GM06990 (cell line): ENCODE measurements at regions not wholly inside any gene's neighbourhood (a gene's known extent, or its start where the extent isn't known, plus 50 kb on each side); places are given as distances from the start of the nearest gene placed in this dataset.

Source experiments
- DNase-seq: peaks from one replicate; pipeline ENCODE4 v3.0.0-alpha.2; 2011; ENCODE audit not compliant: insufficient read length; ENCODE audit errors: extremely low read depth
- H3K27me3 ChIP-seq: replicated peaks from 2 replicates; pipeline ENCODE4 v1.6.0; 2011; ENCODE audit warnings: low read length; ENCODE audit not compliant: control insufficient read depth, insufficient read depth
- H3K36me3 ChIP-seq: 2 replicates; pipeline ENCODE4 v1.5.1; 2011; ENCODE audit warnings: low read length; ENCODE audit not compliant: control insufficient read depth, insufficient read depth
- H3K4me3 ChIP-seq: replicated peaks from 2 replicates; pipeline ENCODE4 v1.5.1; 2011; ENCODE audit warnings: low read depth, mild to moderate bottlenecking, control low read depth, low read length
- TF ChIP-seq, protein P1 (sequence below): IDR thresholded peaks from 2 replicates; pipeline ENCODE4 v1.5.1; 2011; ENCODE audit warnings: low read length, control low read depth, mild to moderate bottlenecking, inconsistent platforms; ENCODE audit not compliant: insufficient read depth, poor library complexity, severe bottlenecking

DNA sequence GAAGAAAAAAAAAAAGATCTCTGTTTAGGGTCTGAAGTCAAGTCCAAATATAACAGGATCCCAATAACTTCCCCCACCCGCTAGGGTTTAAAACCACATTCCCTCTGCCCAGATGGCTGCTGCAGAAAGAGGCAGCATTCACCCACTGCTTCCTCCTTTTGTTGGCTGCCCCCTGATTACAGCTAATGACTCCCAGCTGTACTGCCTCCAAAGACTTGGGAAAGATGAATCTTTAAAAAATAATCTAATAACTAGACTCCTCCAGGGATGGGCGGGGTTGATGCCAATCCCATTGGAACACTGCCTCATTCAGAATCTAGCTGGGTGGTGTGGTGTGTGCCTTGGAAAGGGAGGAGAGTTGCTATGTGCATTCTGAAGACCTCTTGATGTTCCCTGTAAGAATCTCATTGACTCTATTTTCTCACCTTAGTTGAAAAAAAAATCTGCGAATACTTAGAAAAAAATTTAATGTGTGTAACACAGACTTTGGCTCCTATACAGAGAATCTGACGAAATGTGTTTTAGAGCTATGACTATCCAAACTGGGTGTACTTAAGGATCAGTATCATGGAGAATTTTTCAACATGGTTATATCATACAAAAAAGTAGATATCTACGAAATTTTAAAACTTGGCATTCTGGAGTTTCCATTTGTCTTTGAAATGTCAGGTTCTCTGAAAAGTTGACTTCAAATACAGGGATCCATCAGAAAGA lies 174.0 kb downstream of the RNF144B start:
- DNase-seq = no peak
- TF ChIP-seq, protein P1, sequence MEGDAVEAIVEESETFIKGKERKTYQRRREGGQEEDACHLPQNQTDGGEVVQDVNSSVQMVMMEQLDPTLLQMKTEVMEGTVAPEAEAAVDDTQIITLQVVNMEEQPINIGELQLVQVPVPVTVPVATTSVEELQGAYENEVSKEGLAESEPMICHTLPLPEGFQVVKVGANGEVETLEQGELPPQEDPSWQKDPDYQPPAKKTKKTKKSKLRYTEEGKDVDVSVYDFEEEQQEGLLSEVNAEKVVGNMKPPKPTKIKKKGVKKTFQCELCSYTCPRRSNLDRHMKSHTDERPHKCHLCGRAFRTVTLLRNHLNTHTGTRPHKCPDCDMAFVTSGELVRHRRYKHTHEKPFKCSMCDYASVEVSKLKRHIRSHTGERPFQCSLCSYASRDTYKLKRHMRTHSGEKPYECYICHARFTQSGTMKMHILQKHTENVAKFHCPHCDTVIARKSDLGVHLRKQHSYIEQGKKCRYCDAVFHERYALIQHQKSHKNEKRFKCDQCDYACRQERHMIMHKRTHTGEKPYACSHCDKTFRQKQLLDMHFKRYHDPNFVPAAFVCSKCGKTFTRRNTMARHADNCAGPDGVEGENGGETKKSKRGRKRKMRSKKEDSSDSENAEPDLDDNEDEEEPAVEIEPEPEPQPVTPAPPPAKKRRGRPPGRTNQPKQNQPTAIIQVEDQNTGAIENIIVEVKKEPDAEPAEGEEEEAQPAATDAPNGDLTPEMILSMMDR = no peak

DNA sequence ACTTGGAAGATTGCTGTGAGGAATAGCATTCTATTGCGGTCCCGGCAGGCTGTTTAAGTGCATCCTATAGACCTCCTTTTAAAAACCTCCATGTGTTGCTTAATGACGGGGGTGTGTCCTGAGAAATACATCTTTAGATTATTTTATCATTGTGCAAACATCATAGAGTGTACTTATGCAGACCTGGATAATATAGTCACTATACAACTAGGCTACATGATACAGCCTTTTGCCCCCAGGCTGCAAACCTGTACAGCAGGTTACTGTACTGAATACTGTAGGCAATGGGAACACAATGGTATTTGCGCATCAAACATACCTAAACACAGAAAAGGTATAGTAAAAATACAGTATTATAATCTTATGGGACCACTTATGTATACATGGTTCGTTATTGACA lies 175.6 kb downstream of the RNF144B start:
- Histone ChIP-seq H3K27me3 (no peaks in the 10 kb centered on the region), H3K36me3 (no peaks in the 10 kb centered on the region), H3K4me3 (no peak overlapping the region)
- no peak for DNase-seq
- TF ChIP-seq, protein P1 = no peak

More for the DNA sequence above, 174.0 kb downstream of the RNF144B start:
- Histone ChIP-seq H3K27me3 (no peaks in the 10 kb centered on the region), H3K36me3 (no peaks in the 10 kb centered on the region), H3K4me3 (no peak overlapping the region)

DNA sequence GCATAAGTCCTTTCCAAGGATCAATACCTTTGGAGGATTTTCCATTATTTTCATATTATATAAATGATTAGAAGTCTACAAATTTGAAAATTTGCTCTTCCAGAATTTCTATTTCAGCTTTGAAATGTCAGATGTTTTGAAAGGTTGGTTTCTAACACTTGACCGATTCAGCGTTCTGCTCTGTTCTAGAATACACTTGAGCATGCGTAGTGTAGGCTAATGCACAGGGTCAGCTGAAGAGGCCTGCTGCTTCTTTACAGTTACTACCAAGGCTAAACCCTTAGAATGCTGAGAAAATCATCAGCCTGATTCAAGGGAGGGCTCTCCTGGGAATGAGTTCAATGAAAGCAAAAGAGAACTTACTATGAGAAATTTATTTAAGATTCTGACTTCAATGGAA lies 177.6 kb downstream of the RNF144B start:
- H3K36me3 ChIP-seq = no peaks in the 10 kb centered on the region
- H3K4me3 ChIP-seq = no peak overlapping the region
- H3K27me3 ChIP-seq = no peaks in the 10 kb centered on the region
- TF ChIP-seq, protein P1 = no peak
- DNase-seq = no peak

DNA sequence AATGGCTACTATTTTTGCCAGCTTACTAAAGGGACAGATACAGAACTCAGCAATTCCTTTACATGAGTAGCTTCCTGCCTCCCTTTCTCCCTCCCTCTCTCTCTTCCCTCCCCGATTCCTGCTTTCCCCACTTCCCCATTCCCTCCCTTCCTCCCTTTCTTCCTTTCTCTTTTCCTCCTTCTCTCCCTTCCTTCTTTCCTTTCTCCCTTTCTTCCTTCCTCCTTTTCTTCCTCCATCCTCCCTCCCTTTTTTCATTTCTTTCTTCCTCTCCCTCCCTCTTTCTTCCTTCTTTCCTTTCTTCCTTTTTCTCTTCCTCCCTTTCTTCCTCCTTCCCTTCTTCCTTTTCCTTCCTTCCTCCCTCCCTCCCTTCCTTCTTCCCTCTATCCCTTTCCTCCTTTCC lies 178.1 kb downstream of the RNF144B start:
- TF ChIP-seq, protein P1 = no peak
- no peak for DNase-seq
- no peaks in the 10 kb centered on the region for H3K36me3 ChIP-seq
- no peak overlapping the region for H3K4me3 ChIP-seq
- no peaks in the 10 kb centered on the region for H3K27me3 ChIP-seq

DNA sequence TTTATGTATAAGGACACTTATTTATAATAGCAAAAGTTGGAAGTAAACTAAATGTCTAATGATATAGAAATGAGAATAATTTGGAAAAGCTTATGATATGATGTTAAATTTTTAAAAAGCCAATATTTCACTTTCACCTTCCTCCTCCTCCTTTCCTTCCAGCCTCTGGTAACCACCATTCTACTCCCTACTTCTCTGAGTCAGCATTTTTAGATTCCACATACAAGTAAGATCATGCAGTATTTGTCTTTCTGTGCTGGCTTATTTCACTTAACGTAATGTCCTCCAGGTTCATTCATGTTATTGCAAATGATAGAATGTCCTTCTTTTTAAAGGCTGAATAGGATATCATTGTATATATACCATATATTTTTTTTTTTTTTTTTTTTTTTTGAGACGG lies 180.2 kb downstream of the RNF144B start:
- H3K27me3 ChIP-seq = no peaks in the 10 kb centered on the region; the same call in 1 of the 2 replicates
- H3K4me3 ChIP-seq = no peak overlapping the region
- H3K36me3 ChIP-seq = no peaks in the 10 kb centered on the region
- no peak for DNase-seq
- TF ChIP-seq, protein P1 = no peak

DNA sequence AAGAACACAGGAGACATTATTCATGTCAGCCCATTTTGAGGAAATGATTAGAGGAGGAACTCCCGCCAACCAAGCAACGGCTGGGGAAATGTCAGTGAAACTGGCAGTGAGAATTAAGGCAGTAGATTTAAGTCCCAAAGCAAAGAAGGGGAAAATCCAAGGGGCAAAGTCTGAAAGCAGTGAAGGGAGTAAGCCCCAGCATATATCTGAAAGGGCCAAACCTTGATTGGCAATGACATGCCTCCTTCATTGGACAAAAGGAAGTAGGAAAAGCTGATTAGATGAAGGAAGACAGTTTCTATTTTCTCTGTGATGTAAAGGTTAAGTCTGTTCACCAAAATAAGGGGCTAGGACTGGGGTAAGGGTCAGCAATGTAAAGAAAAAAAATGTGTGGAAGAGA lies 190.3 kb downstream of the RNF144B start:
- Histone ChIP-seq H3K36me3 (no peaks in the 10 kb centered on the region), H3K27me3 (no peaks in the 10 kb centered on the region), H3K4me3 (no peak overlapping the region)
- DNase-seq = no peak
- TF ChIP-seq, protein P1 = no peak
